ENCODE measurements at regions not wholly inside any gene's neighbourhood (a gene's known extent, or its start where the extent isn't known, plus 50 kb on each side); places are given as distances from the start of the nearest gene placed in this dataset.

- H3K27ac ChIP-seq (ENCODE audit: low read depth, low read length) = no peak overlapping the region
- no peak overlapping the region for H3K4me3 ChIP-seq (ENCODE audit: insufficient read depth, low read length, poor library complexity, severe bottlenecking)
- H3K9ac ChIP-seq (ENCODE audit: low read length) = no peak overlapping the region
- H3K9me2 ChIP-seq (replicated peaks; ENCODE audit: insufficient read depth, low read length) = no peaks in the 10 kb centered on the region
- H3F3A ChIP-seq (ENCODE audit: insufficient read depth) = no peaks in the 10 kb centered on the region
- no peak for TF ChIP-seq CTCF (IDR thresholded peaks at IDR 0.05; ENCODE audit: insufficient read depth, low read length, poor library complexity, severe bottlenecking)
- H3K4me2 ChIP-seq (ENCODE audit: low read depth, low read length, poor library complexity, severe bottlenecking) = no peak overlapping the region
- H3K27me3 ChIP-seq (ENCODE audit: low read length) = no peaks in the 10 kb centered on the region
- no peak overlapping the region for H2AFZ ChIP-seq (ENCODE audit: low read depth, low read length, severe bottlenecking)
- no peaks in the 10 kb centered on the region for H3K36me3 ChIP-seq (ENCODE audit: low read length)
- H3K79me2 ChIP-seq (ENCODE audit: insufficient read depth, low read length) = no peaks in the 10 kb centered on the region
- H3K9me3 ChIP-seq (ENCODE audit: insufficient read depth, low read length) = no peaks in the 10 kb centered on the region
- no peaks in the 10 kb centered on the region for H4K20me1 ChIP-seq (ENCODE audit: low read depth, low read length)
Observed at GRCh38 chr18:6627645-6628044, 101.9 kb upstream of the ARHGAP28 start.

- TF ChIP-seq EZH2phosphoT487 (conservative IDR thresholded peaks at IDR 0.05; ENCODE audit: low read length) = no peak
- no peak for TF ChIP-seq CTCF (IDR thresholded peaks at IDR 0.05; ENCODE audit: insufficient read depth, low read length, poor library complexity, severe bottlenecking)
Observed at GRCh38 chr18:6628187-6628586, 101.3 kb upstream of the ARHGAP28 start.

GRCh38 chr18:6629635-6630140, 99.8 kb upstream of the ARHGAP28 start:
- no peaks in the 10 kb centered on the region for H3K79me2 ChIP-seq (ENCODE audit: insufficient read depth, low read length)

More at GRCh38 chr18:6628187-6628586, 101.3 kb upstream of the ARHGAP28 start:
- H3K27ac ChIP-seq (ENCODE audit: low read depth, low read length) = no peak overlapping the region
- H3K4me3 ChIP-seq (ENCODE audit: insufficient read depth, low read length, poor library complexity, severe bottlenecking) = no peak overlapping the region
- H3K9me3 ChIP-seq (ENCODE audit: insufficient read depth, low read length) = no peaks in the 10 kb centered on the region
- no peak overlapping the region for H3K4me2 ChIP-seq (ENCODE audit: low read depth, low read length, poor library complexity, severe bottlenecking)
- H3K79me2 ChIP-seq (ENCODE audit: insufficient read depth, low read length) = no peaks in the 10 kb centered on the region
- no peak overlapping the region for H3K9ac ChIP-seq (ENCODE audit: low read length)
- H2AFZ ChIP-seq (ENCODE audit: low read depth, low read length, severe bottlenecking) = no peak overlapping the region
- H3K36me3 ChIP-seq (ENCODE audit: low read length) = no peaks in the 10 kb centered on the region
- no peaks in the 10 kb centered on the region for H3K27me3 ChIP-seq (ENCODE audit: low read length)
- no peaks in the 10 kb centered on the region for H4K20me1 ChIP-seq (ENCODE audit: low read depth, low read length)
- no peaks in the 10 kb centered on the region for H3F3A ChIP-seq (ENCODE audit: insufficient read depth)
- no peaks in the 10 kb centered on the region for H3K9me2 ChIP-seq (replicated peaks; ENCODE audit: insufficient read depth, low read length)

More at GRCh38 chr18:6629635-6630140, 99.8 kb upstream of the ARHGAP28 start:
- Histone ChIP-seq H3K9ac (ENCODE audit: low read length) (no peak overlapping the region), H3K4me2 (ENCODE audit: low read depth, low read length, poor library complexity, severe bottlenecking) (no peak overlapping the region), H3K27me3 (ENCODE audit: low read length) (no peaks in the 10 kb centered on the region), H3K27ac (ENCODE audit: low read depth, low read length) (no peak overlapping the region), H3K9me2 (replicated peaks; ENCODE audit: insufficient read depth, low read length) (no peaks in the 10 kb centered on the region), H2AFZ (ENCODE audit: low read depth, low read length, severe bottlenecking) (no peak overlapping the region), H3K9me3 (ENCODE audit: insufficient read depth, low read length) (no peaks in the 10 kb centered on the region), H4K20me1 (ENCODE audit: low read depth, low read length) (no peaks in the 10 kb centered on the region), H3K36me3 (ENCODE audit: low read length) (no peaks in the 10 kb centered on the region), H3K4me3 (ENCODE audit: insufficient read depth, low read length, poor library complexity, severe bottlenecking) (no peak overlapping the region), H3F3A (ENCODE audit: insufficient read depth) (no peaks in the 10 kb centered on the region)
- no peak for TF ChIP-seq EZH2phosphoT487 (conservative IDR thresholded peaks at IDR 0.05; ENCODE audit: low read length)
- TF ChIP-seq CTCF (IDR thresholded peaks at IDR 0.05; ENCODE audit: insufficient read depth, low read length, poor library complexity, severe bottlenecking) = no peak

Data from SU-DHL-6 (cell line).